ENCODE measurements at regions not wholly inside any gene's neighbourhood (a gene's known extent, or its start where the extent isn't known, plus 50 kb on each side); places are given as distances from the start of the nearest gene placed in this dataset.
A peak's percentile ranks its signal among the peaks of the same experiment; 100 is the strongest.

DNA sequence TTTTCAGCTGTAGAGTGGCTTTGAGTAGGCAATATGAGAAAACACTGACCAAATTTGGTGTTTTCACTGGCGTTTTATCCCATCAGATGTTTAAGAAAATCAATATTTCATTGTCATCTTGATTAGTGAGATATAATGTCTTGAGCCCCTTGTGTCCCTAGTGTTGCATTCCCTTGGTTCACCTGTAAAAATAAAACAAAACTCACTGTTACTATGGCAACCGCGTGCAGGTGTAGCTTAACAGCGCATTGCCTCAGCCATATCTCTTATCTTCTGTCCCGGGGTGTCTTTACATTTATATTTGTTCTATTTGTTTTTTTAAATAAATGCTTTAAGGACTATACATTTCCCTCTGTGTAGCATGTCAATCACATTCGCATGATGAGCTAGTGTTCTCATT, 551.6 kb downstream of the ZIC1 start:
- no peak overlapping the region for H3K4me3 ChIP-seq (ENCODE audit: control insufficient read depth, low read depth, low read length)
- no peak for DNase-seq (ENCODE audit: low read depth)
- TF ChIP-seq, protein P1, sequence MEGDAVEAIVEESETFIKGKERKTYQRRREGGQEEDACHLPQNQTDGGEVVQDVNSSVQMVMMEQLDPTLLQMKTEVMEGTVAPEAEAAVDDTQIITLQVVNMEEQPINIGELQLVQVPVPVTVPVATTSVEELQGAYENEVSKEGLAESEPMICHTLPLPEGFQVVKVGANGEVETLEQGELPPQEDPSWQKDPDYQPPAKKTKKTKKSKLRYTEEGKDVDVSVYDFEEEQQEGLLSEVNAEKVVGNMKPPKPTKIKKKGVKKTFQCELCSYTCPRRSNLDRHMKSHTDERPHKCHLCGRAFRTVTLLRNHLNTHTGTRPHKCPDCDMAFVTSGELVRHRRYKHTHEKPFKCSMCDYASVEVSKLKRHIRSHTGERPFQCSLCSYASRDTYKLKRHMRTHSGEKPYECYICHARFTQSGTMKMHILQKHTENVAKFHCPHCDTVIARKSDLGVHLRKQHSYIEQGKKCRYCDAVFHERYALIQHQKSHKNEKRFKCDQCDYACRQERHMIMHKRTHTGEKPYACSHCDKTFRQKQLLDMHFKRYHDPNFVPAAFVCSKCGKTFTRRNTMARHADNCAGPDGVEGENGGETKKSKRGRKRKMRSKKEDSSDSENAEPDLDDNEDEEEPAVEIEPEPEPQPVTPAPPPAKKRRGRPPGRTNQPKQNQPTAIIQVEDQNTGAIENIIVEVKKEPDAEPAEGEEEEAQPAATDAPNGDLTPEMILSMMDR (IDR thresholded peaks at IDR 0.05; ENCODE audit: control insufficient read depth, insufficient read depth, low read depth, low read length, missing control alignments), result no peak

DNA sequence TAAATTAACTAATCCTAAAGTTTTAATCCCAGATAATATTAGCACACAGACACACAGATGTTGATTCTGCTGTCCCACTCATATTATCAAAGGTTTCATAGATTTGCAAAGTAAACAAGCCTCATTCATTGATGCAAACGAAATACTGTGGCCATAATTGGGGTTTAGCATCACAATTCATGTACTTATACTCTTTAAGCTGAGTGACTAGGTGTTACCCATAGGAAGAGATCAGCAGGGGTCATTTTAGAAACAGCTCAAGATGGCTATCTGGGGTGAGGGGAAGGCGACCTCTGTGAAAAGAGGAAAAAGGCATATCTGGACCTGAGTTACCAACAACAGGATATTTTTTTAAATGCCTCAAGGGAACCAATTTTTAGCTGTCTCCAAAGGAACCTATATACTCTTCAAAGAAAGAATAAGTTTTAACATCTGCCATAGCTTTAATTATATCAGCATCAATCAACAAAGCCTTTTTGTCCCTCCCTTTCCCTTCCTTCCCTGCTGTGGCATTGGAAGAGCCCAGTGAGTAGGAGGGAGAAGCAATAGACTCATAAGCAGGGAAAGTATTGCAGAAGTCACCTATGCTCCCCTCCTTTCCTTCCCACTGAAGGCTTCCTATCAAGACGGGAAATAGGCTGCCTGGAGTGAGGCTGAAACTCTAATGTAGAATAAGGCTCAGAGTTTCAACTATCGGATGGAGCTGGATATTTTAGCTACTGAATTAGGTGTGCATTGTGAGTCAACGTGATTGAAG, 553.4 kb downstream of the ZIC1 start:
- H3K4me3 ChIP-seq (ENCODE audit: control insufficient read depth, low read depth, low read length), result no peak overlapping the region
- DNase-seq (ENCODE audit: low read depth), result no peak
- TF ChIP-seq, protein P1 (IDR thresholded peaks at IDR 0.05; ENCODE audit: control insufficient read depth, insufficient read depth, low read depth, low read length, missing control alignments), result no peak

DNA sequence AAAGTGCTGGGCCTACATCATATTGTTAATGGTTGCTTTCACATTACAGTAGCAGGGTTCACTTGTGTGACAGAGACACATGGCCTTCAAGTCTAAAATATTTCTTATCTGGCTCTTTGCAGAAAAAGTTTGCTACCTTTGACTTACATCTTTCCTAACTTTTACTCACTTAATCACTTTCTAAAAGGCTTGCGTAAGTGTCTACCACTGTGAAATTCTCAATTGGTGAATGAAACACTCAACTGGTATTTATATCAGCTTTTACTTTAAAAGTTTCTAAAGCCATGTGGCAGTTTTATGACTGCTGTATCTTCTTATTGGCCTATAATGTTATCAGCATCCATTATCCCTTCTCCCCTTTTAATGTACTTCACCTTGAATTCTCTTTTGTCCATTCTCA, 554.5 kb downstream of the ZIC1 start:
- TF ChIP-seq, protein P1 (IDR thresholded peaks at IDR 0.05; ENCODE audit: control insufficient read depth, insufficient read depth, low read depth, low read length, missing control alignments), result no peak

DNA sequence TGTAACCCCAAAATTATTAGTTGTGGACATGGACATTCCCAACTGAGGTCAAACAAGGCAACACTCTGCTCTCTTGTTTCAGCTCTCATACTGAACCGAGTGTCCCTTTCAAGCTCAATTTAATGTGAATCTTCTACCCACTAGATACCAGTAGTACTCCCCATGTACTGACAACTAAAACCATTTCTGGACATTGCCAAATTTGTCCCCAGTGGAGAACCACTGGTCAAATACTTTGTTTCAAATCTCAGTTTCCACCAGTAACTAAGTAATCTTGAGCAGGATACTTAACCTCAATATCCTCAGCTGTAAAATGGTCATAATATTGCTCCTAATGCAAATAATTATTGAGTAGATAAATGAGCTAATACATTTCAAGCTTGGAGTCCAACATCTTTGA, 566.0 kb downstream of the ZIC1 start:
- H3K4me3 ChIP-seq (ENCODE audit: control insufficient read depth, low read depth, low read length), result no peak overlapping the region
- no peak for DNase-seq (ENCODE audit: low read depth)
- TF ChIP-seq, protein P1 (IDR thresholded peaks at IDR 0.05; ENCODE audit: control insufficient read depth, insufficient read depth, low read depth, low read length, missing control alignments), result no peak

More for the DNA sequence above, 554.5 kb downstream of the ZIC1 start:
- peak; percentile 7 for DNase-seq (ENCODE audit: low read depth)
- H3K4me3 ChIP-seq (ENCODE audit: control insufficient read depth, low read depth, low read length), result no peak overlapping the region

DNA sequence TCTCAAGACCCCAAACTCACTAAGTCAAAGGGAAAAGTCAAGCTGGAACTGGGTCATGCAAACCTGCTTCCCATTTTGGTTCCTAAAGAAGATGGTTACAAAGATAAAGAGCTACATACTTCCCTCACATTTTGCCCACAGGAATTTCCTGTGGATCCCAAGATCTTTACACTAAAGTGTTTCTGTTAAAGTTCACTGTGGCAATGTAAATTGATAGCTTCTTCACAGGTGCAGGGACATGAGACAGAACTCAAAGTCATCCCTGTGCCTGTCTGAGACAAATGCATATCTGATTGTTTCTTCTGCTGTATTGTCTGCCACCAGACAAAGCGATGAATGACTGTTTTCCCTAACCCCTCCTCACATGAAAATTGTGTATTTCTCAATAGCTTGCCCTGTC, 567.8 kb downstream of the ZIC1 start:
- DNase-seq (ENCODE audit: low read depth), result no peak
- TF ChIP-seq, protein P1 (IDR thresholded peaks at IDR 0.05; ENCODE audit: control insufficient read depth, insufficient read depth, low read depth, low read length, missing control alignments), result no peak
- H3K4me3 ChIP-seq (ENCODE audit: control insufficient read depth, low read depth, low read length), result no peak overlapping the region

DNA sequence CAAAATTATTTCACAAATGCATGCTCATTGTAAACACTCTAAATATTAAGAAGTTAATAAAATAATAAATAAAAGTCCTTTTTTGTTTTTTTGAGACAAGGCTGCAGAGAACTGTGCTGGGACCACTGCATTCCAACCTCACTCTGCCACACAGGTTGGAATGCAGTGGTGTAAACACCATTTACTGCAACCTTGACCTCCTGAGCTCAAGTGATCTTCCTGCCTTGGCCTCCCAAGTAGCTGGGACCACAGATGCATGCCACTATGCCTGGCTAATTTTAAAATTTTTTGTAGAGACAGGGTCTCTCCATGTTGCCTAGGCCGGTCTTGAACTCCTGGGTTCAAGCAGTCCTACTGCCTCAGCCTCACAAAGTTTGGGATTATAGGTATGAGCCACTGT, 578.4 kb downstream of the ZIC1 start:
- DNase-seq (ENCODE audit: low read depth), result no peak
- H3K4me3 ChIP-seq (ENCODE audit: control insufficient read depth, low read depth, low read length), result no peak overlapping the region
- TF ChIP-seq, protein P1 (IDR thresholded peaks at IDR 0.05; ENCODE audit: control insufficient read depth, insufficient read depth, low read depth, low read length, missing control alignments), result no peak
